GM19463 (cell line): ENCODE measurements at regions not wholly inside any gene's neighbourhood (a gene's known extent, or its start where the extent isn't known, plus 50 kb on each side); places are given as distances from the start of the nearest gene placed in this dataset.
"Not testable (repeated sequence)": the region's sequence is repeated elsewhere in the genome, so short reads cannot be mapped to it uniquely, and the experiment has no call there.

ENCODE experiments used
- ATAC-seq: cut with Tn5 transposase; IDR thresholded peaks from one replicate; pipeline ENCODE4 v1.9.1; 2021; ENCODE audit warnings: mild to moderate bottlenecking, moderate library complexity; ENCODE audit not compliant: unreplicated experiment

- no peak for ATAC-seq
These were observed 940.9 kb downstream of the SLC4A3 start for GRCh38 chr2:220568296-220568695.

DNA sequence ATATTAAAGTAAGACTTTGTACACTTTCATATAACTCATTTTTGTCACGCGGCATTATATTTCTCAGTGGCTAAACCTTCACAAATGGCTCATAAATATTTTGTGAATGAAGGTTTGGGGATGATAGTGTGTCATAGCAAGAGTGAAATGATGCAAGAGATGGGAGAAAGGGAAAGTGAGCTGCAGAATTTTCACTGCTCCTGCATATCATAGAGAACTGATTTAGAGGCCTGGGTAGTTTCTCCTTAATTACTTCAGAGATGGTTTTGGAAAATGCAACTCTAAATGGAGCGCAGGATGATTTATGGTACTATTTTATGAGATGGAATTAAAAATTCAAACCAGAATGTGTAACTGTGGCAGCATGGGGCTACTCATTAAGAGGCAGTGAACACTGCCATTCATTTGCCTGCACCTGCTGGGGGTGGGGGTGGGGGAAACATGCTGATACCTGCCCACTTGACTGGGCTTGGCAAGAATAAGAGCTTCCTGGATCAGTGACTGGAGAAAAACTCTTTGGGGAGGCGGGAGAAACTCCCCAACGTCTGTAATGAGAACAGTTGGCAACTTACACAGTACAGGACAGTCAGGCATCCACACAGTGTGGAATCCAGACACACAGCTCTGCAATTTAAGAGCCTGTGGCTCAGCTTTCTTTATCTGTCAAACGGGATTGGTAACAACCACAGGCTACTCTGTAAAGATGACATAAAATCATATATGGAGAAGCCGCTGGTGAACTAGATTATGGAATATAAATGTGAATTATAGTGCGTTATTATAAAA lies 941.9 kb downstream of the SLC4A3 start:
- no peak for ATAC-seq

DNA sequence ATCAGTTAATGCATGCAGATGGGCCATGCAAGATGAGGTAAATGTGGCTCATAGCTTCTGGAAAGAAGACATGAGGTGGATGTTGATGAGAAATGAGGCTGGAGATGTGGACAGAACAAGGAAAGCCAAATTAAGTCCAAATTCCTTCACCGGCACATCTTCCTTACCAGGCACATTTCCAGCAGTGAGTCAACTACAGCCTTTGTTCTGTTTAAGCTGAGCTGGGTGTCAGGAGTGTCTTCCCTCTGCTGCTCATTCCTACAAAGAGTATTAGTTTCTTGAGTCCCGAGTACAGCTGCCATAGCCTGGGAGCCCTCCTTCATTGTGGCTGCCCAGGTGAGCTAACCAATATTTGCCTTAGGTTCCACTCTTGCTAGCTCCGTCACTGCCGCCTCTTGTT lies 945.0 kb downstream of the SLC4A3 start:
- no peak for ATAC-seq

DNA sequence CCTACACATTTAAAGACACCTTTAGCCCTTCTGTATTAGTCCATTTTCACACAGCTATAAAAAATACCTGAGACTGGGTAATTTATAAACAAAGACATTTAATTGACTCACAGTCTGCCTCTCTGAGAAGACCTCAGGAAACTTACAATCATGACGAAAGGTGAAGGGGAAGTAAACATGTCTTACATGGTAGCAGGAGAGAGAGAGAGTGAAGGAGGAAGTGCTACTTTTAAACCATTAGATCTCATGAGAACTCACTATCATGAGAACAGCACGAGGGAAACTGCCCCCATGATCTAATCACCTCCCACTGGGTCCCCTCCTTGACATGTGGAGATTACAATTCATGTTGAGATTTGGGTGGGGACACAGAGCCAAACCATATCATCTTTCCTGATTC lies 946.6 kb downstream of the SLC4A3 start:
- no peak for ATAC-seq

GRCh38 chr2:220575963-220576362 lies 948.5 kb downstream of the SLC4A3 start:
- ATAC-seq, result no peak

DNA sequence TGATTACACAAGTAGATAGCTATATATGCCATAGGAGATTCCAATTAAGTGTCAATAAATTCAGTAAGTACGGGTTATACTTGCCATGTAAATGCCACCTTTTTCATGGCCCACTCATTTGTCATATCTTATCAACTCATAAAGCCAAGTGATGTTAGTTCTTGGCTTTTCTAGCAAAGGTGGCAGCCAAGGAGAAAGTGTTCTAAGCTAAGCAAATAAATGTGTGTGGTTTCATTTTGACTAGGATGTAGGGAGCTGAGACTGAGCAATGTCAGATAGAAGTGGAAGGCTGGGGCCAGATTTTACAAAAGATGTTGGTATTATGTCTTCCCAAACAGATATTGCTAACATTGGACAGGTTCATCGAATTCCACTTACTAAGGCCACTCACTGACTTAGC lies 952.0 kb downstream of the SLC4A3 start:
- ATAC-seq, result no peak

- ATAC-seq, result no peak
These were observed 952.7 kb downstream of the SLC4A3 start for GRCh38 chr2:220580113-220580512.

GRCh38 chr2:220583725-220584124 lies 956.3 kb downstream of the SLC4A3 start:
- ATAC-seq, result no peak

DNA sequence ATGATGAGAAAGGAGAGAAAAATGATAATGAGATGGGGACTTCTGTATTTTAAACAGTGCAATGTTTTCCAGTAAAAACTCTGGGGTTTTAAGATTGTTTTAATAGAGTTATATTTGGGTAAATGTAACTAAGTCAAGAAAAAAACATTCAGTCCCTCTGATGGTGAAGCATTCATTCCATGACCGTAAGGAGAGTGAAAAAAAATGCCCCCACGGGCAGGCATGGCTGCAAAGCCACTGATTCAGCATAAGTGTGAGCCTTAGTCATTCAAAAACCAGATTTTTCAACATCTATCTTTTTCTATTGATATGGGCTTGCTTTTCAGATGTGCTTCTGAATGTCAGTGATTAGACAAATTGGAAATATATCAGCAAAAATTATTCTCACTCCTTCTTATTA lies 957.8 kb downstream of the SLC4A3 start:
- no peak for ATAC-seq

GRCh38 chr2:220586980-220587530 lies 959.6 kb downstream of the SLC4A3 start:
- no peak for ATAC-seq

DNA sequence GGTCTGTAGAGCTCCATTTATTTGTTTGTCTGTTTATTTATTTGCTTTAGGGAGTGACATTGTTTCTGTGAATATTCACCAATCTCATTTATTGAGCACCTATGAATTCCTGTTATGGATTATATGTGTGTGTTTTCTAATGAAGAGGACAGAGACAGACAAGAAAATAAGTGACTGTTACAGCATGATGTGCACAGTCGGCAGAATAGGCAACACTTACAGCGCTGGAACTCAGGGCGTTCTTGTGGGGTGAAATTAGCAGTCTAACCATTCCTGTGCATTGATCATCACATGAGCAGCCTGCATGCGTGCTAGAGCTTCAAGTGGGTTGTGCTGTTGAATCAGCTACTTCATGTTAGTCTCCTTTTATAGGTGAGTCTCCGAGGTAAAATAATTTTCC lies 960.7 kb downstream of the SLC4A3 start:
- no peak for ATAC-seq

- ATAC-seq, result no peak
These were observed 963.0 kb downstream of the SLC4A3 start for GRCh38 chr2:220590476-220590875.

- no peak for ATAC-seq
These were observed 966.1 kb downstream of the SLC4A3 start for GRCh38 chr2:220593526-220593925.

DNA sequence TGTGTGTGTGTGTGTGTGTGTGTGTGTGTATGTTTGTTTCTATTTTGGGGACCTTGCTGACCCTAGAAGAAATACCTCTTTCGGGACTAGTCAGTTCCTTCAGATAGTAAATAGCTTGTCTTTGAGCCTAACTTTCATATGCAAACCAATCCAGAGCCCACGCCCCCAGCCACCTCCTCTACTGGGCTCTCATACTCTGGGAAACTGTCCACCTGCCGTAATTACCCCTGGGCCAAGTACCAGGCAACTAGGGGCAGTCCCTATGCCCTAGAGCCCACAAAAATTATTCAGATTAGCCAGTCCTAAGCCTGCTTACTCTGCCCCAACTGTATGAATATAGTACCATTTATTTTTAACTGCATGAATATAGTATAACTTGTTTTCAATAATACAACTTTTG lies 970.4 kb downstream of the EPHA4 start:
- ATAC-seq, result no peak

GRCh38 chr2:220613004-220613403 lies 959.1 kb downstream of the EPHA4 start:
- not testable (repeated sequence) for ATAC-seq

DNA sequence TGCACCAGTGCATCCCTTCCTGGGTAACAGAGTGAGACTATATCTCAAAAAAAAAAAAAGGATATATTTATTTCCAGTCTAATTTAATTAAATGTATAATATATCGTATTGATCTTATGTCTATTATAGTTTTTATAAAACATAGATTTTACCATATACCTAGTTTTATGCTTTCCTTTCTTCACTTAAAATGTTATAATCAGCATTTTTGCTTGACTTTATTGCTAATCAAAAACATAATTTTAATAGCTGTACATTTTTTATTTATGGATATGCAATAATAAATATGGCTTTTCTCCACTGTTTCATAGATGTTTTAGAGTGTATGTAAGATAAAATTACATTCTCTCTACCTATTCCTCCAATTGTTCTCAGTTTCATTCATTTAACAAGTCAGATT lies 958.0 kb downstream of the EPHA4 start:
- no peak for ATAC-seq

GRCh38 chr2:220619525-220620220 lies 952.4 kb downstream of the EPHA4 start:
- ATAC-seq, result no peak

DNA sequence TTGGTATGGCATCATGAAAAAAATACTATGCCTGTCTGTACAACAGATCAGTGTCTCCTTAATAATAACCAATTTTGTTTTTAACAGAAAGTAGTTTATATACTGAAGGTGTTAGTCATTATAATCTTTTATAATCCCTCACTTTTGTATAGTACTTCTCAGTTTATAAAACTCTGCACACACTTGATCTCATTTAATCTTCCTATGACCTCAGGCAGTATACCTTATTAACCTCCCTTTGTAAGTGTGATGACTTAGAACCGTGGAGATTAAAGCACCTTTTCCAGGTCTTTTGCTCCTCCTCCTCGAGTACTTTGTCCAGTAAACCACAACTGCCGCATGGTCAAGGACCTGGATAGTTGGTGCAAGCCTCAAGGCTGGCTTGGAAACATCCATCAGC lies 945.5 kb downstream of the EPHA4 start:
- no peak for ATAC-seq

DNA sequence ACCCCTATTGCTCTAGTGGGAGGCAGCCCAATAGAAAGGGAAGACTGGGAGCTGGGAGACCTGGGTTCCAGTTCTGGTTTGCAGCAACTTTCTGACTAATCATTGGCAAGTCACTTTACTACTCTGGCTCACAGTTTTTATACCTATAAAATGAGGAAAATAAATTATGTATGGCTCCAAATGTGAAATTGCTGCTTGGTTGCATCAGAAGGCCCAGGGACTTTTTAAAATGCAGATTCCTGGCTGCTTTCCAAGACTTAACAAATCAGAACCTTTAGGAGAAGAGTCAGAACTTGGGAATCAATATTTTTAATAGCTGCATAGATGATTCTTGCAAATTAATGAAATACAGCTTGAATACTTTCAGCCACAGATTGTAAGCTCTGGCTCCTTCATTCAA lies 943.9 kb downstream of the EPHA4 start:
- ATAC-seq, result no peak

GRCh38 chr2:220641137-220641536 lies 931.0 kb downstream of the EPHA4 start:
- no peak for ATAC-seq

GRCh38 chr2:220646424-220646823 lies 925.7 kb downstream of the EPHA4 start:
- peak; percentile 65 for ATAC-seq

DNA sequence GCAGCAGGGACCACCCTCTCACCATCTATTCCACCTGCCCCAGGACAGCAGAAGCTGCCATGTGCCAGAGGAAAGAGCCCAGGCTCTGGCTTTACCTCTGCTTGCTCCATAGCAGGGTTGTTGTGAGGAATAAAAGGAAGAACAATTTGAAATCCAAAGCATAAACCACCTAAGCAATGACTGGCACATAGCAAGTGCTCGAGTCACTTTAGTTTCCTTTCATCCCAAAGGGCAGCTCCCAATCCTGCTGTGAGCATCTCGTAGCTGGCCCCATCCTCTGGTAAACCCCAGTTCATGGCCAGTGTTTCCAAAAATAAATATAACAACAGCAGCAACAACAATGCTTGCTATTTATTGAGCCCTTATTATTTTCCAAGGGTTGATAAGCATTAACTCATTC lies 923.5 kb downstream of the EPHA4 start:
- ATAC-seq, result no peak
